SK-N-SH (cell line): ENCODE measurements at regions not wholly inside any gene's neighbourhood (a gene's known extent, or its start where the extent isn't known, plus 50 kb on each side); places are given as distances from the start of the nearest gene placed in this dataset.

Experiments
- CTCF ChIA-PET: fragments of 300-600, 350-600 bp; formaldehyde crosslinking; extraction: SDS; loops from one replicate; lab custom pipeline; 2021; lab: Yijun Ruan, JAX
- POLR2A ChIA-PET: fragments of 350-600 bp; sonication (Branson Sonifier 250); formaldehyde crosslinking; extraction: SDS; loops from one replicate; lab custom pipeline; 2020; ENCODE audit warnings: antibody characterized with exemption, inconsistent platforms; lab: Yijun Ruan, JAX
- DNase-seq: peaks from one replicate; pipeline ENCODE4 v3.0.0; 2012
- H2AFZ ChIP-seq: fragments of 200-600 bp; sonication (generic); 2 replicates; pipeline ENCODE4 v1.8.1; 2016; ENCODE audit warnings: antibody characterized with exemption, mild to moderate bottlenecking, low read depth
- H3F3A ChIP-seq: fragments of 200-600 bp; sonication (generic); replicated peaks from 2 replicates; pipeline ENCODE3; 2016; ENCODE audit warnings: antibody characterized with exemption, mild to moderate bottlenecking; ENCODE audit not compliant: insufficient read depth
- H3K27ac ChIP-seq, 2 experiments: fragments of 200-500 bp in 1 of 2; fragments of 200-600 bp in 1 of 2; sonication (Bioruptor generic) in 1 of 2; sonication (generic), shearing (Covaris generic) in 1 of 2; 2 replicates each; pipeline versions ENCODE4 v1.5.1 to v1.6.1; 2014 to 2016; ENCODE audit warnings: low read depth in 2 of 2, inconsistent platforms in 1 of 2, low read length in 1 of 2, mild to moderate bottlenecking in 1 of 2, mixed read lengths in 1 of 2
- H3K27me3 ChIP-seq: fragments of 200-600 bp; sonication (generic), shearing (Covaris generic); 2 replicates; pipeline ENCODE4 v1.6.1; 2016; ENCODE audit warnings: mixed run types; ENCODE audit not compliant: insufficient read depth
- H3K36me3 ChIP-seq, 2 experiments: fragments of 200-500 bp in 1 of 2; fragments of 200-600 bp in 1 of 2; sonication (Bioruptor generic) in 1 of 2; sonication (generic) in 1 of 2; replicated peaks in 1 of 2; 2 replicates each; pipeline versions ENCODE3 to v1.5.1; 2014 to 2016; ENCODE audit warnings: low read length in 1 of 2, mild to moderate bottlenecking in 1 of 2; ENCODE audit not compliant: insufficient read depth in 2 of 2, control insufficient read depth in 1 of 2
- H3K4me1 ChIP-seq, 2 experiments: fragments of 200-500 bp in 1 of 2; fragments of 200-600 bp in 1 of 2; sonication (Bioruptor generic) in 1 of 2; sonication (generic), shearing (Covaris generic) in 1 of 2; 2 replicates each; pipeline versions ENCODE4 v1.5.1 to v1.6.1; 2014 to 2016; ENCODE audit warnings: low read depth in 1 of 2, low read length in 1 of 2, mixed run types in 1 of 2; ENCODE audit not compliant: insufficient read depth in 2 of 2, control insufficient read depth in 1 of 2
- H3K4me2 ChIP-seq: fragments of 200-600 bp; sonication (generic), shearing (Covaris generic); 2 replicates; pipeline ENCODE4 v1.6.1; 2017; ENCODE audit warnings: mixed run types
- H3K4me3 ChIP-seq, 2 experiments: fragments of 200-500 bp in 1 of 2; fragments of 200-600 bp in 1 of 2; sonication (Bioruptor generic) in 1 of 2; sonication (generic), shearing (Covaris generic) in 1 of 2; 2 replicates each; pipeline versions ENCODE4 v1.5.1 to v1.8.1; 2014 to 2016; ENCODE audit warnings: low read depth in 2 of 2, inconsistent platforms in 1 of 2, low read length in 1 of 2, mild to moderate bottlenecking in 1 of 2, mixed read lengths in 1 of 2, moderate library complexity in 1 of 2
- H3K79me2 ChIP-seq: fragments of 200-600 bp; sonication (generic); 2 replicates; pipeline ENCODE4 v1.8.1; 2017; ENCODE audit warnings: mild to moderate bottlenecking; ENCODE audit not compliant: insufficient read depth
- H3K9ac ChIP-seq: fragments of 200-600 bp; sonication (generic); 2 replicates; pipeline ENCODE4 v1.6.1; 2017; ENCODE audit warnings: mixed run types
- H3K9me2 ChIP-seq: fragments of 200-600 bp; sonication (generic); 2 replicates; pipeline ENCODE4 v1.6.1; 2017; ENCODE audit warnings: mixed run types
- H3K9me3 ChIP-seq: fragments of 200-600 bp; sonication (generic); 2 replicates; pipeline ENCODE4 v1.6.1; 2017; ENCODE audit warnings: mixed run types, mild to moderate bottlenecking, moderate library complexity
- H4K20me1 ChIP-seq: fragments of 200-600 bp; sonication (generic); 2 replicates; pipeline ENCODE4 v1.6.1; 2017; ENCODE audit warnings: mild to moderate bottlenecking, mixed run types; ENCODE audit not compliant: insufficient read depth
- CHD2 ChIP-seq: fragments of 150-350 bp; IDR thresholded peaks from 2 replicates; pipeline ENCODE4 v1.6.1; 2018; ENCODE audit warnings: low read length; ENCODE audit not compliant: partially characterized antibody
- EZH2phosphoT487 ChIP-seq: fragments of 200-600 bp; sonication (generic); IDR thresholded peaks from 2 replicates; pipeline ENCODE4 v1.6.1; 2017; ENCODE audit warnings: low read depth, mixed run types, mild to moderate bottlenecking, antibody characterized with exemption, moderate library complexity, borderline replicate concordance
- FOXJ3 ChIP-seq: sonication (generic); formaldehyde crosslinking; IDR thresholded peaks from 2 replicates; pipeline ENCODE4 v1.5.1; 2020; ENCODE audit warnings: mild to moderate bottlenecking, missing genetic modification reagents
- FOXM1 ChIP-seq: IDR thresholded peaks from 2 replicates; pipeline ENCODE4 v1.4.0; 2012; ENCODE audit warnings: low read depth, mild to moderate bottlenecking
- GATA2 ChIP-seq: sonication (generic); formaldehyde crosslinking; IDR thresholded peaks from 2 replicates; pipeline ENCODE4 v1.5.0; 2020; ENCODE audit warnings: mild to moderate bottlenecking, missing genetic modification reagents
- MXI1 ChIP-seq: IDR thresholded peaks from 2 replicates; pipeline ENCODE4 v1.6.1; 2012; ENCODE audit warnings: mild to moderate bottlenecking, low read depth, low read length, improper control_type of control experiment
- NFIC ChIP-seq: IDR thresholded peaks from 2 replicates; pipeline ENCODE4 v1.4.0; 2012; ENCODE audit warnings: borderline replicate concordance
- NRF1 ChIP-seq: IDR thresholded peaks from 2 replicates; pipeline ENCODE4 v1.6.1; 2012; ENCODE audit warnings: low read depth, mild to moderate bottlenecking, low read length
- RAD21 ChIP-seq: IDR thresholded peaks from 2 replicates; pipeline ENCODE4 v1.6.1; 2012; ENCODE audit warnings: mild to moderate bottlenecking, low read length
- RCOR1 ChIP-seq: fragments of 150-350 bp; IDR thresholded peaks from 2 replicates; pipeline ENCODE4 v1.6.1; 2017; ENCODE audit warnings: antibody characterized with exemption, low read length
- RFX5 ChIP-seq: IDR thresholded peaks from 2 replicates; pipeline ENCODE4 v1.6.1; 2012; ENCODE audit warnings: mild to moderate bottlenecking, improper control_type of control experiment, low read length
- RXRA ChIP-seq: IDR thresholded peaks from 2 replicates; pipeline ENCODE4 v1.4.0; 2012; ENCODE audit warnings: low read depth, mild to moderate bottlenecking, borderline replicate concordance
- YY1 ChIP-seq: IDR thresholded peaks from 2 replicates; pipeline ENCODE4 v1.4.0; 2012; ENCODE audit warnings: low read depth, mild to moderate bottlenecking
- WGBS: methylation state at CpG from one replicate; pipeline ENCODE4 v1.1.6; 2017; ENCODE audit warnings: low lambda C conversion rate; 5-methylcytosine and 5-hydroxymethylcytosine counted together
- TF ChIP-seq, protein P1 (sequence below): IDR thresholded peaks from 2 replicates; pipeline ENCODE4; 2012
- TF ChIP-seq, protein P2 (sequence below): fragments of 200-600 bp; sonication (generic); IDR thresholded peaks from 2 replicates; pipeline ENCODE4 v1.6.1; 2017; ENCODE audit warnings: antibody characterized with exemption, mild to moderate bottlenecking, moderate library complexity
- TF ChIP-seq, protein P3 (sequence below): IDR thresholded peaks from 2 replicates; pipeline ENCODE4 v1.4.0; 2012; ENCODE audit warnings: low read depth, borderline replicate concordance
- TF ChIP-seq, protein P4 (sequence below): IDR thresholded peaks from 2 replicates; pipeline ENCODE4 v1.6.1; 2012; ENCODE audit warnings: mild to moderate bottlenecking, low read depth, low read length, moderate library complexity

DNA sequence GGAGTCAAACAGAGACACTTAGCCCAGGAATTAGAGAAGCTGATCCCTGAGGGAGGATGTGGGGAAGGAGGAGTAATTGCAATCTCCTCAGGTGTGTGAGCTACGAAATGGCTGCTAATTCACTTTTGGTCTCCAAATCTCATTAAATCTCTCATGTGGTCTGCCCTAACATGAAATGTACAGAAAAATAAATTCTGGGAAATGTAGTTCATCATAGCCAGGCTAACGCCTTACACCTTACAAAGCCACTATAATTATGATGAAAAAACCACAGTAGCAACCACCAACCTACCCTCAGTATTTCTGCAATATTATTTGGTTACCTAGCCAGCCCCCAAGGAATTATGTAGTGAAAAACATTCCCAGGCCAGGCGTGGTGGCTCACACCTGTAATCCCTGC lies 354.0 kb downstream of the TMEM167A start:
- 63% methylated on average over 3 of the region's 3 CpGs for WGBS
- H3K4me2 ChIP-seq = no peak overlapping the region
- H3K4me1 ChIP-seq = no peaks in the 10 kb centered on the region
- H3F3A ChIP-seq = no peaks in the 10 kb centered on the region
- H3K27me3 ChIP-seq = no peaks in the 10 kb centered on the region
- H3K79me2 ChIP-seq = no peaks in the 10 kb centered on the region
- DNase-seq = no peak
- no peaks in the 10 kb centered on the region for H4K20me1 ChIP-seq
- no peak overlapping the region for H3K4me3 ChIP-seq
- TF ChIP-seq NFIC (no peak), EZH2phosphoT487 (no peak)
- POLR2A ChIA-PET = no interaction called here
- no peak overlapping the region for H3K27ac ChIP-seq
- CTCF ChIA-PET = interaction anchor here (0.6 kb wide), 1 partner anchor 50 kb away, joined by 3 read pairs; no protein-coding TSS in a partner anchor
- H3K9ac ChIP-seq = no peak overlapping the region
- H3K9me3 ChIP-seq = no peaks in the 10 kb centered on the region
- no peaks in the 10 kb centered on the region for H3K9me2 ChIP-seq
- no peaks in the 10 kb centered on the region for H3K36me3 ChIP-seq
- no peak overlapping the region for H2AFZ ChIP-seq

DNA sequence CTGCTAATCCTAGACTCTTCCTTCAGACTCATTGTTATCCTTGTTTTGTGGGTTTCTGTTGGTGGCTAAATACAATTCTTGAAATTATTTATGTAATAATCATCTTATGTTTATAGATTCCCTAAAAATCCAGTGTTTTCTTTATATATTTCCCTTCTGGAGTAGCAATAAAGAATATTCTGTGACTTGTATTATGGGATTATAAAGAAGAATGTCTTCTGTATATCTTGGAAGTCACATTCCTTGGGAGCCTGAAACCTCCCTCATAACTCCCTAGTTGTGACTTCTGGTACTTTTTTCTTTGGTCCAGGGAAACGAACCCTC lies 356.1 kb downstream of the TMEM167A start:
- ChIA-PET CTCF (no interaction called here), POLR2A (no interaction called here)
- Histone ChIP-seq H3K9me2 (no peaks in the 10 kb centered on the region), H3K79me2 (no peaks in the 10 kb centered on the region), H3K36me3 (no peaks in the 10 kb centered on the region), H3K4me2 (no peak overlapping the region), H3K27me3 (no peaks in the 10 kb centered on the region), H3F3A (no peaks in the 10 kb centered on the region), H2AFZ (no peak overlapping the region), H3K9ac (no peak overlapping the region), H3K27ac (no peak overlapping the region), H3K4me3 (no peak overlapping the region), H3K9me3 (no peaks in the 10 kb centered on the region)
- no peak for DNase-seq
- 38% methylated on average over 1 of the region's 1 CpG for WGBS
- TF ChIP-seq, protein P1, sequence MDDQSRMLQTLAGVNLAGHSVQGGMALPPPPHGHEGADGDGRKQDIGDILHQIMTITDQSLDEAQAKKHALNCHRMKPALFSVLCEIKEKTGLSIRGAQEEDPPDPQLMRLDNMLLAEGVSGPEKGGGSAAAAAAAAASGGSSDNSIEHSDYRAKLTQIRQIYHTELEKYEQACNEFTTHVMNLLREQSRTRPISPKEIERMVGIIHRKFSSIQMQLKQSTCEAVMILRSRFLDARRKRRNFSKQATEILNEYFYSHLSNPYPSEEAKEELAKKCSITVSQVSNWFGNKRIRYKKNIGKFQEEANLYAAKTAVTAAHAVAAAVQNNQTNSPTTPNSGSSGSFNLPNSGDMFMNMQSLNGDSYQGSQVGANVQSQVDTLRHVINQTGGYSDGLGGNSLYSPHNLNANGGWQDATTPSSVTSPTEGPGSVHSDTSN = no peak
- TF ChIP-seq CHD2 (no peak), YY1 (no peak), RXRA (no peak), FOXM1 (no peak), NFIC (no peak), RFX5 (no peak), MXI1 (no peak), RAD21 (no peak), GATA2 (CRISPR knock-in tag) (no peak), FOXJ3 (CRISPR knock-in tag) (no peak), RCOR1 (no peak), NRF1 (no peak)
- TF ChIP-seq, protein P2, sequence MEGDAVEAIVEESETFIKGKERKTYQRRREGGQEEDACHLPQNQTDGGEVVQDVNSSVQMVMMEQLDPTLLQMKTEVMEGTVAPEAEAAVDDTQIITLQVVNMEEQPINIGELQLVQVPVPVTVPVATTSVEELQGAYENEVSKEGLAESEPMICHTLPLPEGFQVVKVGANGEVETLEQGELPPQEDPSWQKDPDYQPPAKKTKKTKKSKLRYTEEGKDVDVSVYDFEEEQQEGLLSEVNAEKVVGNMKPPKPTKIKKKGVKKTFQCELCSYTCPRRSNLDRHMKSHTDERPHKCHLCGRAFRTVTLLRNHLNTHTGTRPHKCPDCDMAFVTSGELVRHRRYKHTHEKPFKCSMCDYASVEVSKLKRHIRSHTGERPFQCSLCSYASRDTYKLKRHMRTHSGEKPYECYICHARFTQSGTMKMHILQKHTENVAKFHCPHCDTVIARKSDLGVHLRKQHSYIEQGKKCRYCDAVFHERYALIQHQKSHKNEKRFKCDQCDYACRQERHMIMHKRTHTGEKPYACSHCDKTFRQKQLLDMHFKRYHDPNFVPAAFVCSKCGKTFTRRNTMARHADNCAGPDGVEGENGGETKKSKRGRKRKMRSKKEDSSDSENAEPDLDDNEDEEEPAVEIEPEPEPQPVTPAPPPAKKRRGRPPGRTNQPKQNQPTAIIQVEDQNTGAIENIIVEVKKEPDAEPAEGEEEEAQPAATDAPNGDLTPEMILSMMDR = no peak
- TF ChIP-seq, protein P3, sequence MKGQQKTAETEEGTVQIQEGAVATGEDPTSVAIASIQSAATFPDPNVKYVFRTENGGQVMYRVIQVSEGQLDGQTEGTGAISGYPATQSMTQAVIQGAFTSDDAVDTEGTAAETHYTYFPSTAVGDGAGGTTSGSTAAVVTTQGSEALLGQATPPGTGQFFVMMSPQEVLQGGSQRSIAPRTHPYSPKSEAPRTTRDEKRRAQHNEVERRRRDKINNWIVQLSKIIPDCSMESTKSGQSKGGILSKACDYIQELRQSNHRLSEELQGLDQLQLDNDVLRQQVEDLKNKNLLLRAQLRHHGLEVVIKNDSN = no peak
- TF ChIP-seq, protein P4, sequence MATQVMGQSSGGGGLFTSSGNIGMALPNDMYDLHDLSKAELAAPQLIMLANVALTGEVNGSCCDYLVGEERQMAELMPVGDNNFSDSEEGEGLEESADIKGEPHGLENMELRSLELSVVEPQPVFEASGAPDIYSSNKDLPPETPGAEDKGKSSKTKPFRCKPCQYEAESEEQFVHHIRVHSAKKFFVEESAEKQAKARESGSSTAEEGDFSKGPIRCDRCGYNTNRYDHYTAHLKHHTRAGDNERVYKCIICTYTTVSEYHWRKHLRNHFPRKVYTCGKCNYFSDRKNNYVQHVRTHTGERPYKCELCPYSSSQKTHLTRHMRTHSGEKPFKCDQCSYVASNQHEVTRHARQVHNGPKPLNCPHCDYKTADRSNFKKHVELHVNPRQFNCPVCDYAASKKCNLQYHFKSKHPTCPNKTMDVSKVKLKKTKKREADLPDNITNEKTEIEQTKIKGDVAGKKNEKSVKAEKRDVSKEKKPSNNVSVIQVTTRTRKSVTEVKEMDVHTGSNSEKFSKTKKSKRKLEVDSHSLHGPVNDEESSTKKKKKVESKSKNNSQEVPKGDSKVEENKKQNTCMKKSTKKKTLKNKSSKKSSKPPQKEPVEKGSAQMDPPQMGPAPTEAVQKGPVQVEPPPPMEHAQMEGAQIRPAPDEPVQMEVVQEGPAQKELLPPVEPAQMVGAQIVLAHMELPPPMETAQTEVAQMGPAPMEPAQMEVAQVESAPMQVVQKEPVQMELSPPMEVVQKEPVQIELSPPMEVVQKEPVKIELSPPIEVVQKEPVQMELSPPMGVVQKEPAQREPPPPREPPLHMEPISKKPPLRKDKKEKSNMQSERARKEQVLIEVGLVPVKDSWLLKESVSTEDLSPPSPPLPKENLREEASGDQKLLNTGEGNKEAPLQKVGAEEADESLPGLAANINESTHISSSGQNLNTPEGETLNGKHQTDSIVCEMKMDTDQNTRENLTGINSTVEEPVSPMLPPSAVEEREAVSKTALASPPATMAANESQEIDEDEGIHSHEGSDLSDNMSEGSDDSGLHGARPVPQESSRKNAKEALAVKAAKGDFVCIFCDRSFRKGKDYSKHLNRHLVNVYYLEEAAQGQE = no peak
- TF ChIP-seq, all 33 proteins: peak for 0
- no peaks in the 10 kb centered on the region for H3K4me1 ChIP-seq
- H4K20me1 ChIP-seq = no peaks in the 10 kb centered on the region
